K562 (cell line): ENCODE measurements at regions not wholly inside any gene's neighbourhood (a gene's known extent, or its start where the extent isn't known, plus 50 kb on each side); places are given as distances from the start of the nearest gene placed in this dataset.

Experiments
- ATAC-seq: fragments of 200-7000 bp; cut with Tn5 transposase; 3 replicates; pipeline ENCODE4 v1.9.1; 2020; ENCODE audit warnings: moderate library complexity
- BruUV-seq: library from RNA; stranded (reverse); fragments of 400-500 nt; replicated peaks from 2 replicates; lab custom pipeline; 2021; lab: Mats Ljungman, UMichigan
- CTCF ChIA-PET: fragments of 300-600 bp; formaldehyde crosslinking; extraction: SDS; loops from one replicate; lab custom pipeline; 2021; ENCODE audit warnings: low intra/inter-chr PET ratio; lab: Yijun Ruan, JAX
- POLR2A ChIA-PET: fragments of 300-600, 350-650 bp; sonication (Branson Sonifier 250); formaldehyde crosslinking; extraction: SDS; loops from one replicate; lab custom pipeline; 2021; ENCODE audit warnings: antibody characterized with exemption, inconsistent platforms; lab: Yijun Ruan, JAX
- DNase-seq, 4 experiments: peaks; one replicate each; pipeline versions ENCODE4 v3.0.0 to v3.0.0-alpha.2; 2011 to 2018; ENCODE audit warnings: low spot score in 3 of 4, mixed read lengths in 3 of 4; ENCODE audit errors: extremely low read depth in 1 of 4
- FAIRE-seq: peaks from 2 replicates; lab custom pipeline; 2011; peaks lifted over from hg19 to GRCh38; lab: Jason Lieb, UNC
- H2AFZ ChIP-seq: 2 replicates; pipeline ENCODE4 v1.6.0; 2011; ENCODE audit warnings: low read depth, low read length, control low read depth, inconsistent platforms
- H3K27ac ChIP-seq: fragments of 200-600 bp; 3 replicates; pipeline ENCODE4 v1.8.0; 2011; ENCODE audit warnings: low read depth, mild to moderate bottlenecking, control low read depth, inconsistent platforms, low read length, moderate library complexity, mixed read lengths; ENCODE audit errors: extremely low read depth
- H3K27me3 ChIP-seq, 2 experiments: fragments of 300-600 bp in 1 of 2; 2 replicates in 1 of 2; 3 replicates in 1 of 2; pipeline versions ENCODE4 v1.6.0 to v1.8.0; 2011; ENCODE audit warnings: inconsistent platforms in 2 of 2, low read length in 2 of 2, mild to moderate bottlenecking in 1 of 2, mixed read lengths in 1 of 2, moderate library complexity in 1 of 2; ENCODE audit not compliant: control insufficient read depth in 2 of 2, insufficient read depth in 2 of 2
- H3K36me3 ChIP-seq: fragments of 300-600 bp; 3 replicates; pipeline ENCODE4 v1.8.0; 2011; ENCODE audit warnings: mild to moderate bottlenecking, low read length, inconsistent platforms; ENCODE audit not compliant: control insufficient read depth, insufficient read depth
- H3K4me1 ChIP-seq, 2 experiments: fragments of 200-600 bp in 1 of 2; replicated peaks in 1 of 2; 2 replicates in 1 of 2; 3 replicates in 1 of 2; pipeline versions ENCODE4 v1.5.1 to v1.8.0; 2011; ENCODE audit warnings: inconsistent platforms in 2 of 2, low read length in 2 of 2, mild to moderate bottlenecking in 1 of 2, mixed read lengths in 1 of 2, moderate library complexity in 1 of 2; ENCODE audit not compliant: control insufficient read depth in 2 of 2, insufficient read depth in 2 of 2
- H3K4me2 ChIP-seq: 2 replicates; pipeline ENCODE4 v1.6.1; 2011; ENCODE audit warnings: low read length, control low read depth, inconsistent platforms, mixed read lengths; ENCODE audit not compliant: insufficient read depth
- H3K4me3 ChIP-seq: fragments of 200-600 bp; sonication (generic), shearing (Covaris generic); 2 replicates; pipeline ENCODE4 v1.5.1; 2016; ENCODE audit warnings: control low read depth, inconsistent platforms
- H3K79me2 ChIP-seq: fragments of 200-600 bp; 3 replicates; pipeline ENCODE4 v1.8.0; 2011; ENCODE audit warnings: low read length, inconsistent platforms; ENCODE audit not compliant: control insufficient read depth, insufficient read depth
- H3K9ac ChIP-seq, 2 experiments: 2 replicates each; pipeline versions ENCODE4 v1.6.0 to v1.6.1; 2011; ENCODE audit warnings: low read depth in 2 of 2, low read length in 2 of 2, control low read depth in 1 of 2, inconsistent platforms in 1 of 2, mild to moderate bottlenecking in 1 of 2, mixed read lengths in 1 of 2; ENCODE audit not compliant: insufficient read depth in 1 of 2
- H3K9me1 ChIP-seq: one replicate; pipeline ENCODE4 v1.6.0; 2011; ENCODE audit warnings: inconsistent platforms, mild to moderate bottlenecking, low read length, moderate library complexity; ENCODE audit not compliant: control insufficient read depth, insufficient read depth
- H3K9me3 ChIP-seq: replicated peaks from 2 replicates; pipeline ENCODE4 v1.5.1; 2011; ENCODE audit warnings: low read depth, low read length, inconsistent platforms; ENCODE audit not compliant: control insufficient read depth, insufficient read depth
- H4K20me1 ChIP-seq: replicated peaks from 2 replicates; pipeline ENCODE4 v1.6.1; 2011; ENCODE audit warnings: low read length, inconsistent platforms, mixed read lengths; ENCODE audit not compliant: control insufficient read depth, insufficient read depth
- BCOR ChIP-seq: fragments of 450-650 bp; IDR thresholded peaks from 2 replicates; pipeline ENCODE4 v1.6.1; 2016
- BRCA1 ChIP-seq, 2 experiments: fragments of 450-650 bp in 1 of 2; sonication (generic) in 1 of 2; formaldehyde crosslinking in 1 of 2; IDR thresholded peaks; 2 replicates each; pipeline versions ENCODE4 v1.5.0 to v1.6.1; 2017 to 2020; ENCODE audit warnings: mild to moderate bottlenecking in 1 of 2, missing genetic modification reagents in 1 of 2
- DMBX1 ChIP-seq: fragments of 250-450 bp; sonication (Bioruptor Pico); IDR thresholded peaks from 2 replicates; pipeline ENCODE4 v1.8.0; 2022; ENCODE audit warnings: inconsistent platforms, mild to moderate bottlenecking, moderate library complexity, borderline replicate concordance
- MAFF ChIP-seq: IDR thresholded peaks from 2 replicates; pipeline ENCODE4 v1.6.1; 2012; ENCODE audit warnings: low read length, improper control_type of control experiment
- MECOM ChIP-seq: fragments of 250-450 bp; sonication (Bioruptor Pico); IDR thresholded peaks from 2 replicates; pipeline ENCODE4 v1.8.0; 2022; ENCODE audit warnings: inconsistent platforms
- TBL1XR1 ChIP-seq, 2 experiments: IDR thresholded peaks; 2 replicates each; pipeline ENCODE4 v1.6.1; 2012; ENCODE audit warnings: improper control_type of control experiment in 2 of 2, low read length in 2 of 2, mild to moderate bottlenecking in 1 of 2
- WGBS: fragments of 100-300 bp; shearing (Covaris generic); methylation state at CpG from one replicate; pipeline ENCODE4 v1.1.6; 2016; ENCODE audit warnings: low coverage, mixed read lengths; ENCODE audit not compliant: insufficient coverage; ENCODE audit errors: missing lambda C conversion rate; 5-methylcytosine and 5-hydroxymethylcytosine counted together
- in situ Hi-C: fragments of 300-500 bp; cut with MboI; formaldehyde crosslinking; loops from 4 replicates; pipeline ENCODE4 v1.15.0; 2018; ENCODE audit warnings: inconsistent platforms, mixed read lengths
- intact Hi-C: fragments of 100-400 bp; cut with micrococcal nuclease; formaldehyde crosslinking; loops from 2 replicates; pipeline ENCODE4 v1.14.2; 2022
- TF ChIP-seq, protein P1 (sequence below): fragments of 250-450 bp; sonication (Bioruptor Pico); IDR thresholded peaks from 2 replicates; pipeline ENCODE4 v1.5.0; 2022; ENCODE audit warnings: mild to moderate bottlenecking

DNA sequence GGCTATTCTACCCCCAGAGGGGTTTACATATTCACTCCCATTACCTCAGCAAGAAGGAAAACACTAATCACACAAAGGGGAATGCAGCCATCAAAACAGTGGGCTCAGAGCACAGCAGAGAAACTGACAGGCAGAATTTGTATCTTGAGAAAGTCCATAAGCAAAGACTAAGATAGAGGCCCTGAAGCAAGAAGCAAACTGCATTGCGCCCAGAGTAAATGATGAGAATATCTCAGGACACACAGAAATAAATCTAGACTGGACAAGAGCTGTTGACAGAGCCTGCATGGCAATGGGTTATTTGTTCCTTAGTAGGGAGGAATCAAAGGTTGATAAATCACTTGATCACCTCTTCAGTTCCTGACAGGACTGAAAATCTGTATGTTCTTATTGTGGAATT, 440.7 kb upstream of the CELF2 start:
- intact Hi-C loops (no loop called here), in situ Hi-C loops (no loop called here)
- H3K4me2 ChIP-seq = no peak overlapping the region
- no peak overlapping the region for H3K27ac ChIP-seq
- H3K79me2 ChIP-seq = no peaks in the 10 kb centered on the region
- ChIA-PET POLR2A (no interaction called here), CTCF (no interaction called here)
- no peak for DNase-seq
- H4K20me1 ChIP-seq = no peaks in the 10 kb centered on the region
- no TSS peak for BruUV-seq
- H3K4me1 ChIP-seq = no peaks in the 10 kb centered on the region
- no peaks in the 10 kb centered on the region for H3K27me3 ChIP-seq
- H2AFZ ChIP-seq = no peak overlapping the region
- H3K9me1 ChIP-seq = no peaks in the 10 kb centered on the region
- WGBS = 0% methylated on average over 1 of the region's 1 CpG
- no peak for ATAC-seq
- H3K4me3 ChIP-seq = no peak overlapping the region
- no peaks in the 10 kb centered on the region for H3K36me3 ChIP-seq
- no peak for FAIRE-seq
- H3K9me3 ChIP-seq = no peaks in the 10 kb centered on the region
- no peak overlapping the region for H3K9ac ChIP-seq
- TF ChIP-seq DMBX1 (no peak), MAFF (no peak), BRCA1 (IDR thresholded peaks at IDR 0.05) (no peak), BRCA1 (CRISPR knock-in tag; IDR thresholded peaks at IDR 0.05) (no peak), TBL1XR1 (IDR thresholded peaks at IDR 0.05; ENCODE audit: low read length in 2 of 2) (no peak), MECOM (no peak), BCOR (no peak)
- TF ChIP-seq, protein P1, sequence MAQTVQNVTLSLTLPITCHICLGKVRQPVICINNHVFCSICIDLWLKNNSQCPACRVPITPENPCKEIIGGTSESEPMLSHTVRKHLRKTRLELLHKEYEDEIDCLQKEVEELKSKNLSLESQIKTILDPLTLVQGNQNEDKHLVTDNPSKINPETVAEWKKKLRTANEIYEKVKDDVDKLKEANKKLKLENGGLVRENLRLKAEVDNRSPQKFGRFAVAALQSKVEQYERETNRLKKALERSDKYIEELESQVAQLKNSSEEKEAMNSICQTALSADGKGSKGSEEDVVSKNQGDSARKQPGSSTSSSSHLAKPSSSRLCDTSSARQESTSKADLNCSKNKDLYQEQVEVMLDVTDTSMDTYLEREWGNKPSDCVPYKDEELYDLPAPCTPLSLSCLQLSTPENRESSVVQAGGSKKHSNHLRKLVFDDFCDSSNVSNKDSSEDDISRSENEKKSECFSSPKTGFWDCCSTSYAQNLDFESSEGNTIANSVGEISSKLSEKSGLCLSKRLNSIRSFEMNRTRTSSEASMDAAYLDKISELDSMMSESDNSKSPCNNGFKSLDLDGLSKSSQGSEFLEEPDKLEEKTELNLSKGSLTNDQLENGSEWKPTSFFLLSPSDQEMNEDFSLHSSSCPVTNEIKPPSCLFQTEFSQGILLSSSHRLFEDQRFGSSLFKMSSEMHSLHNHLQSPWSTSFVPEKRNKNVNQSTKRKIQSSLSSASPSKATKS (CRISPR knock-in tag) = no peak
